GM13977 (cell line): ENCODE measurements at regions not wholly inside any gene's neighbourhood (a gene's known extent, or its start where the extent isn't known, plus 50 kb on each side); places are given as distances from the start of the nearest gene placed in this dataset.

Experiments used
- DNase-seq: peaks from one replicate; pipeline ENCODE4 v3.0.0; 2012; ENCODE audit warnings: low spot score
- in situ Hi-C: fragments of 300-500 bp; cut with MboI; formaldehyde crosslinking; loops from one replicate; pipeline ENCODE4 v1.12.0; 2022; ENCODE audit warnings: low sequenced_read_pairs, low pct_unique_long_range_greater_than_20kb, mixed read lengths, inconsistent platforms; ENCODE audit not compliant: unreplicated experiment
- TF ChIP-seq, protein P1 (sequence below): IDR thresholded peaks from 2 replicates; pipeline ENCODE4 v1.5.1; 2012; ENCODE audit warnings: mild to moderate bottlenecking, control low read depth; ENCODE audit not compliant: insufficient read depth; ENCODE audit errors: extremely low read depth, missing control alignments

DNA sequence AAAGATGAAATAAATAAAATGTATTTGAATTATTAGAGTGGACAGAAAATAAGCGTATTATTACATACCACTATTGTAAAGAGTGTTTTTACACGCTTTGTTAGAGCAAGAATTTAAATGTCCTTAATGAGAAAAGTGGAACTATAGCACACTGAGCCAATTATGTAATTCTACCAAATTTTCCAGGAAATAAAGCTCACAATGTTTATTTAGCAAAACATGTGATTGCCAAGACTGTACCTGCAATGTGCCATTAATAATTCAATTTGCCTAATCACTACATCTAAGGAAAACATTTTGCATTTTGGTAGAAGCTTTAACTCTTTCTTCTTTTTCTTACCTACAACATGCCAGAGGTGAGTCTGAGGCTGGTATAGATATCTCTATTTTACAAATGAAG, 58.7 kb upstream of the PHACTR1 start:
- TF ChIP-seq, protein P1, sequence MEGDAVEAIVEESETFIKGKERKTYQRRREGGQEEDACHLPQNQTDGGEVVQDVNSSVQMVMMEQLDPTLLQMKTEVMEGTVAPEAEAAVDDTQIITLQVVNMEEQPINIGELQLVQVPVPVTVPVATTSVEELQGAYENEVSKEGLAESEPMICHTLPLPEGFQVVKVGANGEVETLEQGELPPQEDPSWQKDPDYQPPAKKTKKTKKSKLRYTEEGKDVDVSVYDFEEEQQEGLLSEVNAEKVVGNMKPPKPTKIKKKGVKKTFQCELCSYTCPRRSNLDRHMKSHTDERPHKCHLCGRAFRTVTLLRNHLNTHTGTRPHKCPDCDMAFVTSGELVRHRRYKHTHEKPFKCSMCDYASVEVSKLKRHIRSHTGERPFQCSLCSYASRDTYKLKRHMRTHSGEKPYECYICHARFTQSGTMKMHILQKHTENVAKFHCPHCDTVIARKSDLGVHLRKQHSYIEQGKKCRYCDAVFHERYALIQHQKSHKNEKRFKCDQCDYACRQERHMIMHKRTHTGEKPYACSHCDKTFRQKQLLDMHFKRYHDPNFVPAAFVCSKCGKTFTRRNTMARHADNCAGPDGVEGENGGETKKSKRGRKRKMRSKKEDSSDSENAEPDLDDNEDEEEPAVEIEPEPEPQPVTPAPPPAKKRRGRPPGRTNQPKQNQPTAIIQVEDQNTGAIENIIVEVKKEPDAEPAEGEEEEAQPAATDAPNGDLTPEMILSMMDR, result no peak
- in situ Hi-C loops, result no loop called here
- no peak for DNase-seq

DNA sequence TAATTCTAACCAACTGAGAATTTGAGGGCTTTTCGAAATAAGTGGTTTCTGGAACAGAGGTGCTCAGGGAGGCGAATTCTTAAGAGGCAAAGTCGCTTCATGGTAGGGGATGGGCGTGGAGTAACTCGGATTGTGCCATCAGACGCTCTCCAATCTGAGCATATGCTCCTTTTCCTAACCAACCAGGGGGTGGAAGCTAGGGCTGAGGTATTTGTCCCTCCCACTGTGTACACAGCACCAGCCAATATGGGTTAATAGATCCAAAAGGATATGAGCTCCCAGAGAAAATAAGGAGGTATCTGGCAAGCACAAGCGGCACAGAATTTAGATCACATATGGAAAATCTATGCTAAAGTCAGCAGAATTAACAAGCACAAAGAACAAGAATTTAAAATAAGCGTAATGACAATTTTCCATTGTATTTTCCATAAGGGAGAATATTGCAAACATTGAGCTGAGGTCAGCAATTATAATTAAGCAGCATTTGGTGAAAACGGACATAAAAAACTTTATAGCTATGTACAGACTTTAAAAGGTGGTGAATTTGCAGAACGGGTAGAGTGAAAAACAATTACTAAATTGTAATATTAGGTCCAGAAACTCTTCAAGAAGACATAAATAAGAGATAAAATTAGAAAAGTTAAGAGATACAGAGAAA, 55.0 kb upstream of the PHACTR1 start:
- in situ Hi-C loops, result no loop called here
- TF ChIP-seq, protein P1, result no peak
- DNase-seq, result no peak
